ENCODE measurements at regions not wholly inside any gene's neighbourhood (a gene's known extent, or its start where the extent isn't known, plus 50 kb on each side); places are given as distances from the start of the nearest gene placed in this dataset.
"Not testable (repeated sequence)": the region's sequence is repeated elsewhere in the genome, so short reads cannot be mapped to it uniquely, and the experiment has no call there.

DNA sequence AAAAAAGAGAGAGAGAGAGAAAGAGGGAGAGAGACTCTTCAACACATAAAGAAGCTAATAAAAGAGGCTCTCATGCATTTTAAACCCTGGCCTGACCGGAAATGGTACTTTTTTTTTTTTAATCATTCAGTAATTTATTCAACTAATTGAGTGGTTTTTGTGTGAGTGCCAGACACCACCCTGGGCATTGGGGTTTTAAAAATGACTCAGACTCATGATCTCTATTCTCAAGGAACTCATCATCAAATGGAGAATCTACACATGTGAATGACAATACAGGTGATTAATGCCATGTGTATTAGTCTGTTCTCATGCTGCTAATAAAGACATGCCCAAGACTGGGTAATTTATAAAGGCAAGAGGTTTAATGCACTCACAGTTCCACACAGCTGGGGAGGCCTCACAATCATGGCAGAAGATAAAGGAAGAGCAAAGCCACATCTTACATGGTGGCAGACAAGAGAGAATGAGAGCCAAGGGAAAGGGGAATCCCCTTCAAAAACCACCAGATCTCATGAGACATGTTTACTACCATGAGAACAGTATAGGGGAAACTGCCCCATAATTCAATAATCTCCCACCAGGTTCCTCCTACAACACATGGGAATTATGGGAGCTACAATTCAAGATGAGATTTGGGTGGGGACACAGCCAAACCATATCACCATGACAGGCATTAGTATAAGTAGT lies 158.5 kb upstream of the AUTS2 start:
- no peak for DNase-seq (ENCODE audit: low read depth)

DNA sequence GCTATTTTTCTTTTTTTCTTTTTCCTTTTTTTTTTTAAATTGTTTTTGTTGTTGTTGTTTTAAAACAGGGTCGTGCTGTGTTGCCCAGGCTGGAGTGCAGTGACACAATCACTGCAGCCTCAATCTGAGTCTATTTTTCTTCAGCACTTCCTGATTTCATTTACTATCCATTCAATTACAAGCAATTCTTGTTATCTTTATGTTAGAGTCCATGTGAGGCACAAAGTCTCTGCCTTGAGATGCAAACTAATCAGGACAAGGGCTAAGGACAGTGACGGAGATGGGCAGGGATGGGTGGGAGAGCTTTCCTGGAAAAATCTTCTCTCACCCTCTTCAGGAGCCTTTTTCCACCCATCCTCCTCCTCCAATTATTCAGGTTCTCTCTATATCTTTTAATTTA lies 157.3 kb upstream of the AUTS2 start:
- DNase-seq (ENCODE audit: low read depth) = no peak

DNA sequence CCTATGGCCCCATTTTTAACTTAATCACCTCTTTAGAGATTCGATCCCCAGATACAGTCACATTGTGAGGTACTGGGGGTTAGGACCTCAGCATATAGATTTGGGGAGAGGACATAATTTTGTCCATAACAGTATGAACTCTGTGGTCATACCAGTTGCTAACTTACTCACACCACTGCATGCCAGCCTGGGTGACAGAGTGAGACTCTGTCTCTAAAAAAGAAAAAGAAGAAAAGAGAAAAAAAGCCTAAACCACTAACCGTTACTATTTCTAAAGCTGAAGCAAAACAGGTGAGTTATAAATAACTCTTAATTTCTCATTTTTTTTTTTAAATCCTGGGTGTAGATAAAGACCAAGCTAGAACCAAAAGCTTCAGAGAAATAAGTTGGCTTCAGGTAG lies 155.1 kb upstream of the AUTS2 start:
- DNase-seq (ENCODE audit: low read depth) = no peak

DNA sequence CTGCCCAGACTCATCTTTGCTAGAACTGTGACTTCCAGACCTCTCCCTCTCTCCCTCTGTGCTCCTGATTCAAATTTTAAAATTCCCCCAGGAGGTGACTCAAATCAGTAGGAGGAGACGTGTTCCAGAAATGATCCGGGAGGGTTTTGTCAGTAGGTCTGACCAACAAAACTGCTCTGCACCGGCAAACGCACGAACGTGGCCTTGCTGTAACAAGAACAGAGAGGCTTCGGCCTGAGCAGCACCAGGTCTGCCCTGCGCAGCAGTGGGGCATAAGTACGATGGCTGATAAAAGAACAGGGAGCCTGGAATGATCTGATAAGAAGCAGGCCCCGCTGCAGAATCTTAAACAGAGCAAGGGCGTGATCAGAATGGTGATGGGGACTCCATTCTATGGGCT lies 152.7 kb upstream of the AUTS2 start:
- DNase-seq (ENCODE audit: low read depth) = no peak

DNA sequence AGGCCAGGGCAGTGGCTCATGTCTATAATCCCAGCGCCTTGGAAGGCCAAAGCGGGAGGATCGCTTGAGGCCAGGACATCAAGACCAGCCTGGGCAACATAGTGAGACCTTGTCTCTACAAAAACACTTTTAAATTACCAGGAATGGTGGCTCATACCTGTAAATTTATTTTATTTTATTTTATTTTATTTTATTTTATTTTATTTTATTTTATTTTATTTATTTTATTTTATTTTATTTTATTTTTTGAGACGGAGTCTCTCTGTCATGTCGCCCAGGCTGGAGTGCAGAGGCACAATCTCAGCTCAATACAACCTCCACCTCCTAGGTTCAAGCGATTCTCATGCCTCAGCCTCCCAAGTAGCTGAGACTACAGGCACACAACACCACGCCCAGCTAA lies 152.1 kb upstream of the AUTS2 start:
- DNase-seq (ENCODE audit: low read depth) = not testable (repeated sequence)

DNA sequence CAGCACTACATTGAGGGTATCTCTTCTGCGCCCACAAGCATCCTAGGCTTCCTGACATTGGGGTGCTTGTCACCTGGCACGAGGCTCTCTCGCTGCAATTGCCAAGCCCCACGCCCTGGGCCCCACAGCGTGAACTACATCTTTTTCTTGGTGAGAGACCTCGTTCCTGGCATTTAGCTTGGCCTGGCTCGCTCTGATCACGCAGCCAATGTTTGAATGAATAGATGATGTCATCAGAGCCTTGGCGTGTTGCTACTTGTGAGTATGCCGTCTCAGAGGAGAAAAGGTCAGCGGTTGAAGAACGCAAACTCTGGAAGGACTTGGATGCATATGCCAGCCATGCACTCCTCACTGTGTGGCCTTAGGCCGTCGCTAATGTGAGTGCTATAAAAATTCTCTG lies 150.2 kb upstream of the AUTS2 start:
- no peak for DNase-seq (ENCODE audit: low read depth)

DNA sequence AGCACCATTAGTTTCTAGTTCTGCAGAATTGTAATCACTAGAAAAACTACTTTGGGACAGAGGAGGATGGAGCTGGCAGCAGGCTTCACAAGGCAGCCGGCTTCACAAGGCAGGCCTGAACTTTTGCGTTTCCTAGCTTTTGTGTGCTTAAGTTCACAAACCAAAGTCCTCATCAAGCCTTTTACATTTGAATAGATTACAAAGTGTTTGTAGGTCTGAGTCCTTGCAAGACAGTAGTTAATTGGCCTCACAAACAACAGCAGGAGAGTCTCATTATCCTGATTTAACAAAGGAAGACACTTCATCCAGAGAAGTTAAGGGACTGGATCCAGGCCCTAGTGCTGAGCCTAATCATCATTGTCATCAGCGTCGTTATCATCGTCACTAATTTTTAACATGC lies 147.8 kb upstream of the AUTS2 start:
- no peak for DNase-seq (ENCODE audit: low read depth)

DNA sequence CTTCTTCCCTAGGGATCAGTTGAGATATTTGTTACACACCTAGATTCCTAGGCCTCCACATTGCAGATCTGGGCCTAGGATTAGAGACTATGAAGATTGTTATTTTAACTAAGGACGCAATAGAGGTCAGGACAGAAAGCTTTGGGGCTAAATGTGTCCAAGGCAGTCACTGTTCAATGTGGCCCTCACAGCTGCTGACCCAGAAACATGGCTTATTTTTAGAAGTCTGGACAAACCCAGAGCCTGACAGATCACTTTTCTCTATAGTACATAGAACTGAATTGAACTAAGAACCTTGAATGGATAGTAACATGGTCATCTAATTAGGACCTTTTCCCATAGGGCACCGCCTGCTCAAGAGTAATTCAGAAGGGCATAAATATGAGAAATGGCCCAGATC lies 146.6 kb upstream of the AUTS2 start:
- no peak for DNase-seq (ENCODE audit: low read depth)

DNA sequence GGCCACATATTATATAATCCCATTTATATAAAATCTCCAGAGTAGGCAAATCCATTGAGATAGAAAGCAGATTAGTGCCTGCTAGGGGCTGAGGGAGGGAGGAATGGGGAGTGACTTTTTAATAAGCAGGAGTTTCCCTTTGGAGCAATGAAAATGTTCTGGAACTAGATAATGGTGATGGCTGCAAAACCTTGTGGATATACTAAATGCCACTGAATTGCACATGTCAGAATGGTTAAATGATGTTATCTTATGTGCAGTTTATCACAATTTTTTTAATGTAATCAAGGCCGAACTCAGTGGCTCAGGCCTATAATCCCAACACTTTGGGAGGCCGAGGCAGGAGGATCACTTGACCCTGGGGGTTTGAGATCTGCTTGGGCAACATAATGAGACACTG lies 145.5 kb upstream of the AUTS2 start:
- DNase-seq (ENCODE audit: low read depth) = no peak

DNA sequence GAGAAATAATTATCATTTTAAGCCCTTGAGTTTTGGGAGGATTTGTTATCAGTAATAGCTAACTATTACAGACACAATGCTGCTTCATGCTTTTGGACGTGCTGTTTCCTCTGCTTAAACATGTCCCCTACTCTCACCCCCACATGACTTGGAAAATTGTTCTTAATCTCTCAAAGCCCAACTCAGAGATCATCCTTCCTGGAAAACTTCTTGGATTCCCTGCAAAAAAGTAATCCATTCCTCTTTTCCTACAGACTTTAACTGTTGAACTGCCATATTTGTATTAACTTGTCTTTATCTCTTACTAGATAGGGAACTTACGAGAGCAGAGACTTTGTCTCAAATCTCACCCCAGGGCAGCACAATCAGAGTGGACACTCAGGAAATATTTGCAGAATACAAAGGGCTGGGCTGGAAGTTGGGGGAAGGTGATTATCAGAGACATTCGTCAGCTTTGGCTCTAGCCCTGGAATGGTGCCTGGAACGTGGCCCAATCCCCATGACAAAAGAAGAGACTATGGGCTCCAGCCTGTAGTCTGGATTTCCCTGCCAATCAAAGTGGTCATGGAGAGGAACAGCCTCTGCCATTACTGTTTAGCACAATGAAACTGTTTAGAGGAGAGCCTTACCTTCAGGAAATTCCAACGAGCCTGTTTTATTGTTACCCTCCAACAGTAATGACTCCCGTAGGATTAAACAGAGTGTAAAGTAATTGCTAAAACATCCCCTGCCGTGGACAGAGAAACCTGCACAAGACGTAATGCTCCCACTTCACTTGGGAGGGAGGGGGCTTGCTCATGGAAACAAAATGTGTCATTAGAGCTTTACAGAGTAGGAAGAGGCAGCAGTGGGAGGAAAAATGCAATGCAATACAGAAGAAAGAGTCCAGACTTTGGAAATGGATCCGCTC lies 140.4 kb upstream of the AUTS2 start:
- no peak for DNase-seq (ENCODE audit: low read depth)

DNA sequence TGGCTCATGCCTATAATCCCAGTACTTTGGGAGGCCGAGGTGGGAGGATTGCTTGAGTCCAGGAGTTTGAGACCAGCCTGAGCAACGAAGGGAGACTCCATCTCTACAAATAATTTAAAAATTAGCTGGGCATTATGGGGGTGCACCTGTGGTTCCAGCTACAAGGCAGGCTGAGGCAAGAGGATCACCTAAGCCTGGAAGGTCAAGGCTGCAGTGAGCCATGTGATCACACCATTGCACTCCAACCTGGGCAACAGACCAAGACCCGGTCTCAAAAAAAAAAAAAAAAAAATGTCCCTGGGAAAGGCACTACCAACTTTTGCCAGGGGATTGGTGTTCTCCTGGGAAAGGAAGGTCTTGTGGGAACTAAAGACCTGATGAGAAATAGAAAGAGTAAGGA lies 134.2 kb upstream of the AUTS2 start:
- no peak for DNase-seq (ENCODE audit: low read depth)

DNA sequence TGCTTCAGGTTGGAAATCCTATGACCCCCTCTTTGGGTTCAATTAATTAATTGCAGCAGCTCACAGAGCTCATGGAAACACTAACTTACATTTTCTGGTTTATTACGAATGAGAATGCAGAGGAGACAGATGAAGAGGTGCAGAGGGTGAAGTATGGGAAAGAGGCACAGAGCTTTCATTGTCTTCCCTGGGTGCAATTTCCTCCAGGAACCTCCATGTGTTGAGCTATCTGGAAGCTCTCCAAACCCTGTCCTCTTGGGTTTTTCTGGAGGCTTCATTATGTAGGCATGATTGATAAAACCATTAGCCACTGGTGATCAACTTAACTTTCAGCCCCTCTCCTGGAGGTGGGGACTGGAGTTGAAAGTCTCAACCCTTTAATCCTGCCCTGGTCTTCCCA lies 133.0 kb upstream of the AUTS2 start:
- no peak for DNase-seq (ENCODE audit: low read depth)

DNA sequence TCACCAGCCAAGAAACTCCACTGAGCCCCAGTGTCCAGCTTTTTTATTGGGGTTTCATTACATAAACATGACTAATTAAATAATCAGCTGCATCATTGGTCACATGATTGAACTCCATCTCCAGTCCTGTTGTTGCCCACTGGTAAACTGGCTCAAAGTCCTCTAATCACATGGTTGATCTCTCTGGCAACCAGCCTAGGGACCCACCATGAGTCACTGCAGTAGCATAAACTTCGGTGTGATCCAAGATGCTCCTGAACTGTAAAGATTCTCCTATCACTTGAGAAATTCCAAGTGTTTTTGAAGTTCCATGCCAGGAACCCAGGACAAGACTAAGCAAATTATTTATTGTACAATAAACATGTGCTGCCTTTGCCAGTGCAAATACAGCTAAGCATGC lies 130.4 kb upstream of the AUTS2 start:
- DNase-seq (ENCODE audit: low read depth) = no peak

DNA sequence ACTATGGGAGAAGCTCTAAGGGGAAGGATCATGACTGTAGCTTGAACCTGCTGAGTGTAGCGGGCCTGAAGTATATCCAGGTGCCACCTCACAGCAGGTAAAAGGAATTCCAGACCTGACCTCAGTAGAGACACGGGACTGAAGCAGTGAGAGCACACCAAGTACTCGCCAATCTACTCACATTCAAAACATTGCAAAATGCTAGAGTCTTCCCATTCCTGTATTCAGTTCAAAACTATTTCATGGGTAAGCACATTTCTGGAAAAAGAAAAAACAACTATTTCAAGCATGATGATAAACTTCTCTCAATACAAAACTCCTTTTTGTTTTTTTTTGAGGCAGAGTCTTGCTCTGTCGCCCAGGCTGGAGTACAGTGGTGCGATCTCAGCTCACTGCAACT lies 121.9 kb upstream of the AUTS2 start:
- DNase-seq (ENCODE audit: low read depth) = no peak

DNA sequence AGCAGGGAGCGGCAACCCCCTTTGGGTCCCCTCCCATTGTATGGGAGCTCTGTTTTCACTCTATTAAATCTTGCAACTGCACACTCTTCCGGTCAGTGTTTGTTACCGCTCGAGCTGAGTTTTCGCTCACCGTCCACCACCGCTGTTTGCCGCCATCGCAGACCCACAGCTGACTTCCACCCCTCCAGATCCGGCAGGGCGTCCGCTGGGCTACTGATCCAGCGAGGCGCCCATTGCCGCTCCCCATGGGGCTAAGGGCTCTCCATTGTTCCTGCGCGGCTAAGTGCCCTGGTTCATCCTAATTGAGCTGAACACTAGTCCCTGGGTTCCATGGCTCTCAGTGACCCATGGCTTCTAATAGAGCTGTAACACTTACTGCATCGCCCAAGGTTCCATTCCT lies 115.6 kb upstream of the AUTS2 start:
- no peak for DNase-seq (ENCODE audit: low read depth)

DNA sequence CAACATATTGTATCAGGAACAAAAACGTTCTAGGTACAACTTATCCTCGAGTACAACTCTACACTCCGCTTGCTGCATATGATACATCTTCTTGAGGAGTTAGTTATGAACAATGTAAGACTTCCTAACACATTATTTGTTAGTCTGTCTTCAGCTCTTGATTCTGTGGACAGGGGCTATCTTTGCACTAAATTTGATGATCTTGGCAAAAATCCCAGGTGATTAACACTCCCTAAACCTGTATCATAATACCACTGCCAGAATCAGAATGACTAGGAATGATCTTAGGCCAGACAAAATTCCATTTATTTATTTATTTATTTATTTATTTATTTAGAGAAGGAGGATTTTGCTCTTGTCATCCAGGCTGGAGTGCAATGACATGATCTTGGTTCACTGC lies 108.7 kb upstream of the AUTS2 start:
- no peak for DNase-seq (ENCODE audit: low read depth)

DNA sequence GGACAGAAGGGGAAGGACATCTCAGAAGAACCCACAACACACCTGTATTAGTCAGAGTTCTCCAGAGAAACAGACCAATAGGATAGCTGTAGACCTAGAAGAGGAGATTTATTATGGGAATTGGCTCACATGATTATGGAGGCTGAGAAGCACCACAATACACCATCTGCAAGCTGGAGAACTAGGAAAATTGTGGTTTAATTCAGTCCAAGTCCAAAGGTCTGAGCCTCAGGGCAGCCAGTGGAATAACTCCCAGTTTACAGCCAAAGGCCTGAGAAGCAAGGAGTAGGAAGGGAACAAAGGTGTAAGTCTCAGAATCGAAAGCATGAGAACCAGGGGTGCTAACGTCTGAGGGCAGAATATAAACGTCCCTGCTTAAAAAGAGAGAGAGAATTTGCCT lies 99.6 kb upstream of the AUTS2 start:
- no peak for DNase-seq (ENCODE audit: low read depth)

DNA sequence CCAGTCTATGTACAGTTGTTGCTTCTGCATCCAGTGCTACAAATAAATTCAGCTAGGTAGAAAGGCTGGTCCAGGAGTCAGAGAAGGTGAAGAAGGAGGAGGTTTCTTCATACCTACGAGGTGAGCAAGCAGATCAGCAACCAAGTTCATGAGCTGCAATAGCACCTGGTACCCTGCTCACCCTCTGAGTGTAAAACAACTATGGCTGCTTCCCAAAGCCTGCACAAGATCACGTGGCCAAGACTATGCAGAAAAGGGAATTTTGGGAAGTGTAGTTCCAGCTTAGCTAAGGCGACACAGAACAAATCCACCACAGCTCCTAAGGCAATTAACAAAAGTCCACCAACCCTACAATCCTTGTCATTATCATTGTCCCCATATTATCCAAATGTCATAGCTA lies 95.9 kb upstream of the AUTS2 start:
- no peak for DNase-seq (ENCODE audit: low read depth)

DNA sequence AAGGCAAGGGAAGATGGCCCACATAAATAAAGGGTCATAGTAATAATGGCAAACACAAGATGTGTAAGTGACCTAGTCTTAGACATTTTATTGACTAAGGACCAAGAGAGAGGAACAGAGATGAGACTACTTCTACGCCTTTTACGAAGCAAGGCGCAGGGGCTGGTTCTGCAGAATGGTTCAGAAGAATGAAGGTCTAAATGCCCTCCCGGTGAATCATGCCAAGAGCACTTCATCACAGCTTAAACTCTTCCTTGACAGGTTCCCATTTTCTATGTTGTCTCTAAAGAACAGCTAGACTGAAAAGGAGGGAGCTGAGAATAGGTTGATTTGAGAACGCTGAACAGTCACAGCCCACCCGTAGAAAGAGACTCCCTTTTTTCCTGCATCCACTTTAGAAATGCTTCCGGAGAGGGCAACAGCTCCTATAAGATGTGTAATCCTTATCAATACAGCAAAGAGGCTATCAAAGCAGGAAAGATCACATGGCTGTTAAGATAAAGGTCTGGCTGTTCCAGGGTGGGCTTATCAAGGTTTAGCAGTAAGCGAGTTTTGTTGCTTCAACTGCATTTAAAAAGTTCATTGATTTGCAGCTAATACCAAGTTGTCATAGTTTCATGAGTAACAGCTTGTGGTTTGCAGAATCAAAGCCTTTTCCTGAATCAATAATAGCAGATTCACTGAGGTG lies 93.4 kb upstream of the AUTS2 start:
- no peak for DNase-seq (ENCODE audit: low read depth)

DNA sequence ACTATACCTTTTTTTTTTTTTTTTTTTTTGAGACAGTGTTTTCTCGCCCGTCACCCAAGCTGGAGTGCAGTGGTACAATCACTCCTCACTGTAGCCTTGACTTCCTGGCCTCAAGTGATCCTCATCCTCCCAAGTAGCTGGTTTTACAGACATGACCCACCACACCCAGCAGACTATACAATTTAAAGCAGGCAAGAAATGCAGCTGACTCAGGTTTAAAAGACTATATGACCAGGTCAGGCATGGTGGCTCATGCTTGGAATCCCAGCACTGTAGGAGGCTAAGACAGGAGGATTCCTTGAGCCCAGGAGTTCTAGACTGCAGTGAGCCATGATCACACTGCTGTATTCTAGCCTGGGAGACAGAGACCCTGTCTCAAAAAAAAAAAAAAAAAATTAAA lies 89.5 kb upstream of the AUTS2 start:
- no peak for DNase-seq (ENCODE audit: low read depth)

DNA sequence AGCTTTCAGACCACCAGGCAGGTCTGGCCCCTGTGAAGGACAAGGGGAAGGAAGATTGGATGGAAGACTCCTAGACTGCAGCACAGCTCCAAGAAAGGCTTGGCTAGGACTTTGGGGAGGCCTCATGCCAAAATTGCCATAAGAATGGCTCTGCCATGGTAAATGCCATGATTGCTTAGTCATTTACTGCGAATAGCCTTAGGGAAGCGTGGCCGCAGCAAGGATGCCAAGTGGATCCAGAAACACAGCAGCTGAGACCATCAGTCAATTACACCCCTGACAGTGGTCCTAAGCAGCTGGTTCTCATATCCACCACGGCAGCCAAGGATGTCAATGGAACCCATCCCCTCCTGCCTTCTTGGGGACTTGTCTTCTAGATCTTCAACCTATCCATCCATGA lies 88.2 kb upstream of the AUTS2 start:
- no peak for DNase-seq (ENCODE audit: low read depth)

DNA sequence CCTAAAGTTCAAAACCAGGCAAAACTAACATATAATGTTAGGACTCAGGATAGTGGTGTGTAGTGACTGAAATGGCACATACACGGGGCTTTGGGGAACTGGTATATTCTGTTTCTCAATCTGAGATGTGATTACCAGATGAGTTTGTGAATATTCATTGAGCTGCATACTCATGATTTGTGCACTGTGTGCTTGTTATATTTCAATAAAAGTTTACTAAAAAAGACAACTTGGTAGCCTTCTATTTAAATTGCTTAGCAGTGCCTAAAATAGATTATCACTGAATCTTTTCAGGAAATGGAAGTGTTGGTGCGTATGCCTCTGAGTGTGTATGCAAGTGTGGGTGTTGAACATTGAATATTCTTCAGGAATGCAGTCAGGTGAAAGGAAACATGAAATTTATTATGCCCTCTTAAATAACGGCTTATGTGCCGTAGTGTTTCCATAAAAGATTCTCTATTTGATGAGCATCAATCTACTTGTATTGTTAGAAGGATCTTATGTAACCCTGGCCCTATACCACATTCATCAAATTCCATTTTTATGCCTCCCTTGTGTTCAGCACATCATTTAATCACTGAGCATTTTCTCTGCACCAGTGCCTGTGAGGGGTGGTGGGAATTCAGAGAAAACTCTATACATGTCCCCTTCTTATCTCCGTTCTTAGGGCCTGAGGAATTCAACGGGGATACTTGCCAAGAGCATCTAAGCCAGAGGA lies 82.6 kb upstream of the AUTS2 start:
- DNase-seq (ENCODE audit: low read depth) = no peak

Measured in stimulated activated CD8-positive, alpha-beta memory T cell treated with anti-CD3 and anti-CD28 coated beads, Interleukin-15, amount 100 ng/mL, for 1 hour (primary cell).